ENCODE measurements at regions not wholly inside any gene's neighbourhood (a gene's known extent, or its start where the extent isn't known, plus 50 kb on each side); places are given as distances from the start of the nearest gene placed in this dataset.

DNA sequence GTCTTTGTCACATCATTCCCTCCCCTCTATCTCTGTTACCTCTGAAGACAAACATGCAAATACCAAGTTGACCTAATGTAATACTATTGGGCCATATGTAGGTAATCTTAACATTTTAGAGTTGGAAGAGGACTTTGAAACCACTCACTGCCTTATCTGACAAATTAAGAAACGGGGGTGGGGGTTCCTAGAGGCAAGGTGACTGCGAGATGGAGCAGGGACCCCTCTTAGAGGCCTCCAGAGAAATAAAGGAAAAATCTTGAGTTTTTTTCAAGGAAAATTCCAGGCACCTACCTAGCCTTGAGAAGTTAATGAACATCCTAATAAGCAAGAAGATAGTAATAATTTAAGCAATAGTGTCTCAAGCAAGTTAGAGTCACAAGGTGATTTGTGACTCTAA is 270.8 kb downstream of the CD83 start:
- TF ChIP-seq POLR2A (IDR thresholded peaks at IDR 0.05) (no peak), EP300 (IDR thresholded peaks at IDR 0.05) (no peak)
- TF ChIP-seq, protein P1, sequence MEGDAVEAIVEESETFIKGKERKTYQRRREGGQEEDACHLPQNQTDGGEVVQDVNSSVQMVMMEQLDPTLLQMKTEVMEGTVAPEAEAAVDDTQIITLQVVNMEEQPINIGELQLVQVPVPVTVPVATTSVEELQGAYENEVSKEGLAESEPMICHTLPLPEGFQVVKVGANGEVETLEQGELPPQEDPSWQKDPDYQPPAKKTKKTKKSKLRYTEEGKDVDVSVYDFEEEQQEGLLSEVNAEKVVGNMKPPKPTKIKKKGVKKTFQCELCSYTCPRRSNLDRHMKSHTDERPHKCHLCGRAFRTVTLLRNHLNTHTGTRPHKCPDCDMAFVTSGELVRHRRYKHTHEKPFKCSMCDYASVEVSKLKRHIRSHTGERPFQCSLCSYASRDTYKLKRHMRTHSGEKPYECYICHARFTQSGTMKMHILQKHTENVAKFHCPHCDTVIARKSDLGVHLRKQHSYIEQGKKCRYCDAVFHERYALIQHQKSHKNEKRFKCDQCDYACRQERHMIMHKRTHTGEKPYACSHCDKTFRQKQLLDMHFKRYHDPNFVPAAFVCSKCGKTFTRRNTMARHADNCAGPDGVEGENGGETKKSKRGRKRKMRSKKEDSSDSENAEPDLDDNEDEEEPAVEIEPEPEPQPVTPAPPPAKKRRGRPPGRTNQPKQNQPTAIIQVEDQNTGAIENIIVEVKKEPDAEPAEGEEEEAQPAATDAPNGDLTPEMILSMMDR (IDR thresholded peaks at IDR 0.05) = no peak

All from sigmoid colon (tissue), 4 donors.